Stimulated activated CD4-positive, alpha-beta T cell treated with anti-CD3 and anti-CD28 coated beads, Interleukin-15, amount 100 ng/mL, for 24 hours (primary cell): ENCODE measurements at regions not wholly inside any gene's neighbourhood (a gene's known extent, or its start where the extent isn't known, plus 50 kb on each side); places are given as distances from the start of the nearest gene placed in this dataset.
A peak's percentile ranks its signal among the peaks of the same experiment; 100 is the strongest.
"Not testable (repeated sequence)": the region's sequence is repeated elsewhere in the genome, so short reads cannot be mapped to it uniquely, and the experiment has no call there.

ENCODE experiments used
- DNase-seq: peaks from one replicate; pipeline ENCODE4 v3.0.0-alpha.2; 2020

GRCh38 chr12:65656156-65656882 lies 168.0 kb upstream of the HMGA2 start:
- DNase-seq, result no peak

- peak; percentile 21 for DNase-seq
Measured at GRCh38 chr12:65656891-65657351, 167.4 kb upstream of the HMGA2 start.

DNA sequence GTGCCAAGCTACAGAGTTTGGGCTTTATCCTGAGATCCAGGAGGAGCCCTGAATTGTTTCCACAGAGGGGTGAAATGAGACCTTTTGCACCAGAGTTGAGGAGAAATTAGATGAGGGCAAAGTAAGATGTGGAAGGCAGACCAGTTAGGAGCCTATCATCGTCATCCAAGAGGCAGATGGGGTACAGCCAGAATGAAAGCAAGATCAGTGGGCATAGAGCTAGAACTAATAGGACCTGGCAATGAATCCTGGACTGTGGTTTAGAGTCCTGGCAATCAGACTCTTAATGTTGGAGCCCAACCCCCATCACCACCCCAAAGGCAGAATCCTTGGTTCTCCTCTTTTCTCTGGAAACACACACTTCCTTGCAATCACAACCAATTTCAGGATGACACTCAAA lies 166.6 kb upstream of the HMGA2 start:
- DNase-seq, result no peak

DNA sequence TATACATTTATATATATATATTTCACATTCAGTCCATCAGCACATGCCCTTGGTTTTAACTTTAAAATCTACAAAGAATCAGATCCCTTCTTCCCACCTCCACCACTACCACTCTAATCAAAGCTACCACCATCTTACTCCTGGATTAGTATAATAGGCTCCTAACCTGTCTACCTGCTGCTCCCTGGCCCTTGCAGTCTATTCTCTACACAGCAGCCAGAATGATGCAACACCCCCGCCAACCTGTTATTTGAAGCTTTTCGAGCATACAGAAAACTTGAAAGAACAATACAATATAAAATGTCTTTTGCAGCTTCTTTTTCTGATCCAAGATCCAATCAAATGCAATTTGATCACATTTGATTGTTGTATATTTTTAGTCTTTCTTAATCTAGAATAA lies 165.9 kb upstream of the HMGA2 start:
- DNase-seq, result no peak

DNA sequence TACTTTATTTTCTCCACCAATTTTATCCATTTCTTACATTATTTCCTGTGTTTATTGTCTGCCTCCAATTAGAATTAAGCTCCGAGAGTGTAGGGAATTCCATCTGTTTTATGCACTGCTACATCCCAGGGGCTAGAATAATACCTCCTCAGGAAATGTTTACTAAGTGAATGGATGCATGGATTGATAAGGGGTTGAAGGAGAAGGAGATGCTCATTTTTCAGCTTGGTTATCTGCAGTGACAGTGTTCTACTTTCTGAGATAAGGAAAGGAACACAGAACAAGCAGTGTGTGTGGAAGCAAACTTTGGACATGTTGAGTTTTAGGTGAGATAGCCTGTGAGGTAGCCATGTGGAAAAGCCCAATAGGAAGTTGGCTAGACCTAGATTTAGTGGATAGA lies 164.6 kb upstream of the HMGA2 start:
- DNase-seq, result no peak

GRCh38 chr12:65660096-65660495 lies 164.2 kb upstream of the HMGA2 start:
- no peak for DNase-seq

DNA sequence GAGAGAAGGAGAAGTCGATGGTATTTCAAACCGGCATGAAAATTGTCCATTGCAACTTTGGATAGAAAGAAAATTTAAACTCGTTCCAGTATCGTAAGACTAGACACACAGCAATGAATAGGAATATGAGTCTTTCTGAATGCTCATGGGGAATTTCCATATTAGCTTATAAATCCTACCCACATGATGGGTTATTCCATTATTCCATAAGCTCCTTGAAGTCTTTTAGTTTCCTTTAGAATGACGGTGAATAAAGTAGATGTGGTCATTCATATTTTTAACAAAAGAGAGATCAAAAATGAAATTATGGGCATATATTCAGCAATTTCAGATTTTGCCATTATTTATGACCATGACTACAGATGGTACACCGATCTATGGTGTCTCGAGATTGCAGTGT lies 163.4 kb upstream of the HMGA2 start:
- no peak for DNase-seq

GRCh38 chr12:65662590-65662989 lies 161.7 kb upstream of the HMGA2 start:
- no peak for DNase-seq

DNA sequence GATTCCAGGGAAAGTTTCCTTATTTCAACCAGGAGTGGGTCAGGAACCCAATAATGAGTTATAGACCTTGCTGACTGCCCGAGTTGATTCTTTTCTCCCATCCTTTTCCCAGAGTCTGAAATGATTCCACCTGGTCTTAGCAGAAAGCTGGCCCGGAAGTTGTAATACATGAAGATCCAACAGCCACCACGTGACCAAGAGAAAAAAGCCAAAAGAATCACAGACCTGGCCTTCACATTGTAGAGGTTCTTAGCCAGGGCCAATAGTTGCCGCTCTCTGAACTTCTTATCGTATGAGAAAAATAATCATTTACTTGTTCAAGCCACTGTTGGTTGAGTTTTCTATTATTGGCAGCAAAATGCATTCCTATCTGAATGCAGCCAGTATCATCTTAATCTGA lies 161.2 kb upstream of the HMGA2 start:
- no peak for DNase-seq

DNA sequence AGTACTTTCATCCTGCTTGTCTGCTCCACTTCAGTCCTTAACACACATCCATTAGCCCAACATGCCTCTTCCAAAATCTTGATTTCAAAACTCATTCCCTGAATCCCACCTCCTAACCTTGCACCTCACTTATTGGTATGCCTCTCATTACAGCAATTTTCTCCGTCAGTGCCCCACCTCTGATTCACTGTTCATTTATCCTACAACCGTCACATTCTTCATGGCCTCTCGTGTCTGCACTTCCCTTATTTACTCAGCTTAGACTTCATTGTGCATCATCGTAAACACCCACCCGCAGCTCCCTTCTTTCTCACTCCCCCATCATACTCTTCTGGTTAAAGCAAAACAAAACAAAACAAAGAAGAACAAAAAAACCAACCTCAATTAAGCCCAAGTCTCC lies 160.6 kb upstream of the HMGA2 start:
- DNase-seq, result no peak

GRCh38 chr12:65664715-65665250 lies 159.5 kb upstream of the HMGA2 start:
- no peak for DNase-seq

DNA sequence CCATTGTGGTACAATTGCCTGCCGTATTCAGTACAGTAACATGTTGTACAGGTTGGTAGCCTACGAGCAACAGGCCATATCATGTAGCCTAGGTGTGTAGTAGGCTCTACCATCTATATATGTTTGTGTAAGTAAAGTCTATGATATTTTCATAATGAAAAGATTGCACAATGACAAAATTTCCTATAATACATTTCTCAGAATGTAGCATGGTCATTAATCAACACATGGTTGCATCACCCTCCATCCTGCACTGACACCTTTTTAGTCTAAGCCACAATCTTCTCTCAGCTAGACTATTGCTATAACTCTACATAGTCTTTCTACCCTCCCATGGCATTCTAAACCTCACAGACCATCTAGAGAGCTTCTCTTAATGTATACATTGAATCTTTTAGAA lies 158.5 kb upstream of the HMGA2 start:
- no peak for DNase-seq

- DNase-seq, result peak; percentile 43
Measured at GRCh38 chr12:65666876-65667275, 157.4 kb upstream of the HMGA2 start.

GRCh38 chr12:65667932-65668331 lies 156.4 kb upstream of the HMGA2 start:
- DNase-seq, result no peak

DNA sequence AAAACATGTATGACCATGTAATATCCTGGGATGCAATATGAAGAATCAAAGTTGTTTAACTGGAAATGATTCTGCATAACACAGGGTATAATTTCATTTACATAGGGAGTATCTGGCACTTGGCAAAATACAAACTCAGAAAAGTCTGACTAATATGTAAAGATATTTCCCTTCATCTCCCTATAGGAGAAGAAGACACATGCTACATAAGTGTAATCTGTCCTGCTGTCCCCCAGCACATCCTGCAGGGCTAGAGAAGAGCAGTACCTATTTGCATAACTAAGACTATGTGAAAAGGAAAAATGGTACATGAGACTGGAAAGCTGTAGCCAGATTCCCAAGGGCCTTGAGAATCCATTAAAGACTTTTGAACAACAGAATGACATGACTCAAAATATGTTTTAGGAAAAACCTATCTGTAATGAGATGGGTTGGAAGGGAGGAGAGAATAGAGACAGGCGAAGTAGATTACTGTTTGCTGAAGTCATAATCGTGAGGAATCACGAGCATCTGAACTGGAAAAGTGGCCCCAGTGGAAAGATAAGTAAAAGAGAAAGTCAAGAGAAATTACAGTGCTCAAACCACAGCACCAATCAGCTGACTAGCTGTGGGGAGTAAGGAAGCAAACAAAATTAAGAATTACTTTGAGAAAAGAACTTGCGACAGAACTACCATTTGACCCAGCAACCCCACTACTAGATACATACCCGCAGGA lies 155.1 kb upstream of the HMGA2 start:
- no peak for DNase-seq

DNA sequence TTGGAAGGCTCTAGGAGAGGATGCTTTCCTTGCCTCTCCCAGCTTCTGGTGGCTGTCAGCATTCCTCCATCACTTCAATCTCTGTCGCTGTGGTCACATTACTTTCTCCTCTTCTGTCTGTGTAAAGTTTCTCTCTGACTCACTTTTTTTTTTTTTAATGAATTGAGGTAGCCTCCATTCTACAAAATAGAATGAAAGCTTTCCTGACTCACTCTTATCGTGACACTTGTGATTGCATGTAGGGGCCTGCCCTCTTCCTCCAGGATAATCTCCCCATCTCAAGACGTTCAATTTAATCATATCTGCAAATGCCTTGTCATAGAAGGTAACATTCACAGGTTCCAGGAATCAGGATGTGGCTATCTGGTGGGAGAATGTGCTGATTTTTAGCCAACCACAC lies 153.5 kb upstream of the HMGA2 start:
- DNase-seq, result peak; percentile 13

DNA sequence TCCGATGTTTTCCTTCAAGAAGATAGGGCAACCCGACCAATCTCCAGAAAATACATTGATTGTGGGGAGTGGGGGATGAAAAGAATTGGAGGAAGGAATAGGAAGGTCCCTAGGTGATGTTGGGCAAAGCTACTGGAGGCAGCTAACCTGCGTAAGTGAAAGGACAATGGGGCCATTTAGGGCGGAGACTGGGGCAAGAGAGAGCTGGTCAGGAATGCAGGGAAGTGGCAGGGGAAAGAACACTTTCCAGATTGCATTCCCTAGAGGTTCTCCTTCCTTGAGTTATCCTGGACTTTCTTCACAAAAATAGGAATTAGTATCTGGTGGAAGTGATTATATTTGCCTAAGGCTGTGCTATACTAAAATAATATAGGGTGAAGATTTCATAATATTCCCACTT lies 151.8 kb upstream of the HMGA2 start:
- DNase-seq, result no peak

- DNase-seq, result no peak
Measured at GRCh38 chr12:65673156-65673690, 151.1 kb upstream of the HMGA2 start.

GRCh38 chr12:65673732-65674131 lies 150.6 kb upstream of the HMGA2 start:
- no peak for DNase-seq

DNA sequence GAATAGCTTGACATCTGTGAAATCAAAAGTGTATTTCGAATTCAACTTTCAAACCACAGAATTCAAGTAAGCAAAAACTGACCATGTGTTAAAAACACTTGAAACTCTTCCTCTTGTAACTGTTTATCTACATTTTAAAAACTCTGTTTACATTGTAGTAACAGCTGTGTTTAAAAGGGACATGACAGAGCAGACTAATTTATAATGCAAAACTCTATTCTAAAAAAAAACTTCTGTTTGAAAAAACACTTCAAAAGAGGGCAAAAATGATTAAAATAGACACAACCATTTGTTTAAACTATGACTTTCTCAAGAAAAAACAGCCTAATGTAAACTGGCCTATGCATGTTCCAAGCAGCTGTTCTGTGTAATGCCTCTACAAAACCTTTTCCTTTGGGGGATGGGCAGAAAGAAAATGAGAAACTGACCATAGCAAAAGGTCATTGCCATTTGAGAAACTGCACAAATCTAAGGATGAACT lies 149.1 kb upstream of the HMGA2 start:
- DNase-seq, result no peak

DNA sequence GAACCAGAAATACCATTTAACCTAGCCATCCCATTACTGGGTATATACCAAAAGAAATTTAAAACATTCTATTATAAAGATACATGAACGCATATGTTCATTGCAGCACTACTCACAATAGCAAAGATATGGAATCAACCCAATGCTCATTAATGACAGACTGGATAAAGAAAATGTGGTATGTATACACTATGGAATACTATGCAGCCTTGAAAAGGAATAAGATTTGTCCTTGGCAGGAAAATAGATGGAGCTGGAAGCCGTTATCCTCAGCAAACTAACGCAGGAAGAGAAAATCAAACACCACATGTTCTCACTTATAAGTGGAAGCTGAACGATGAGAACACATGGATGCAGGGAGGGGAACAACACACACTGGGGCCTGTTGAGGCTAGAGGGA lies 146.1 kb upstream of the HMGA2 start:
- DNase-seq, result not testable (repeated sequence)

DNA sequence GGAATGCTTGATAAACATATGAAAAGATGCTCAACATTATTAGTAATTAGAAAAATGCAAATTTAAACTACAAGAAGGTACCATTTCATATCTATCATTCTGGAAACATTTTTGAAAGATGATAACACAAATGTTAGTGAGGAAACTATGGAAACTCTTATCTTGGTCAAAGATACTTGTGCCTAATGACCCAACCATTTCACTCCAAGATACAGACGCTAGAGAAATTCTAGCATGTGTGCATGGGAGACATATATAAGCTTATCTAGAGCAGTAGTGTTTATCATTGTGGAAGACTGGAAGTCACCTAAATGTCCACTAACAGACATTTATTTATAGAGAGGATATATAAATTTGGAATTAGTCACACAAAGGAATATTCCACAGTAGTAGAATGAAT lies 143.1 kb upstream of the HMGA2 start:
- no peak for DNase-seq

GRCh38 chr12:65682112-65682511 lies 142.2 kb upstream of the HMGA2 start:
- no peak for DNase-seq

GRCh38 chr12:65684906-65685305 lies 139.4 kb upstream of the HMGA2 start:
- DNase-seq, result no peak
